GM03348 (cell line): ENCODE measurements at regions not wholly inside any gene's neighbourhood (a gene's known extent, or its start where the extent isn't known, plus 50 kb on each side); places are given as distances from the start of the nearest gene placed in this dataset.

Source experiments
- DNase-seq: peaks from one replicate; pipeline ENCODE4 v3.0.0; 2012; ENCODE audit warnings: low spot score

DNA sequence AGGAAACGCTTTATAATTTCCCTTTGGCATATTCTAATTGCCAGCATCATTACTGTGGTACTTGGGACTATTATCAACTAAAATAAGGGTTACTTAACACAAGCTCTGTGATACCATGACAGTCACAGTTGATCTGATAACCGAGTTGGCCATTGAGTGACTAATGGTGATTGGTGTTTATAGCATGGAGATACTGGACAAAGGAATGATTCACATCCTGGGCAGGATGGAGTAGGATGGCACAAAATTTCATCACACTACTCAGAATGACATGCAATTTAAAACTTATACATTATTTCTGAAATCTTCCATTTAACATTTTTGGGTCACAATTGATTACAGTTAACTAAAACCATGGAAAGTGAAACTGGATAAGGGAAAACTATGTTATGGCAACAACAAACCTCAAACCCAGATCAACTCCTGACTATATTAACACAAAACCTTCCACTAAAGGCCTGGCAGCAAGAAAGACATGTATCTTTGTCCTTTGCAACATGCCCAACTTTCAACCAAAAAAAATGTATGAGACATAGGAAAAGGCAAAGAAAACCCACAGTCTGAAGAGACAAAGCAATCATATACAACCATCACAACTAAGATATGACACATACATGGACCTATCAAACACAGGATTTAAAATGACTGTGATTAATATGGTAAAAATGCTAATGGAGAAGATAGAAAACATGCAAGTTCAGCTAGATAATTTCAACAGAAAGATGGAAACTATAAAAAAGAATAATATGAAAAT lies 208.5 kb upstream of the NRP1 start:
- DNase-seq = no peak

DNA sequence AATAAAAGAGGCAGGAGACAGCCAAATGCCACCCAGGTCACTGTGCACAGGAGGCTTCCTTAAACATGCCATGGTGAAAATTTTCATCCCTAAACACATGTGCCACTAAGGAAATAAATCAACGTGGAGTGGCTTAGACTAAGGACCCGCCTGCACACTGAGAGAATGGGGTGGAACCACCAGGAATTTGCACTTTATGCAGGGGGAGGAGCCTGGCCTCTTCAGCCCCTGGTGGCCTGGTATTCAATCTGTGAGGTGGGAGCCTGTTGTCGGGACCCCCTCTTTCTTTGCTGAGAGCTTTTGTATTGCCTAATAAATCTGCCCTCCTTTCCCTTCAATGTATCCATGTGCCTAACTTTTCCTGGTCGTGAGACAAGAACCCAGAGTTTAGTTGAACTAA lies 204.6 kb upstream of the NRP1 start:
- DNase-seq = no peak

DNA sequence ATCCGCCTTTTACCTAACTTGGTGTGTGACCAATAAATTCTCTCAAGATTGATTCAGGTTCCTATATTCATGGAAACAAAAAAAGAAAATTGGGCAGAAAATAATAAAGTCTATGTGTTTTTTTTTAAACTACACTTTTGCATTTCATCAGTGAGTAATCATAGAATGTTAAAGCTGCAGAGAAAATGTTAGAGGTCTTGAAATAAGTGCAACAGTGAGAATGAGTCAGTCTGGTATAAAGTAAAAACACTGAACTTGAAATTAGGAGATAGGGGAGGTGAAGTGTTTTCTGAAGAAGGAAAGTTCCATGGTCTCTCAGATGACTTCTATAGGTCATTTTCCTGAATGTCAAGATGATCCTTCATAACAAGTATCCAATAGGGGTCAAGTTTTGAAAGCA lies 202.6 kb upstream of the NRP1 start:
- DNase-seq = no peak

DNA sequence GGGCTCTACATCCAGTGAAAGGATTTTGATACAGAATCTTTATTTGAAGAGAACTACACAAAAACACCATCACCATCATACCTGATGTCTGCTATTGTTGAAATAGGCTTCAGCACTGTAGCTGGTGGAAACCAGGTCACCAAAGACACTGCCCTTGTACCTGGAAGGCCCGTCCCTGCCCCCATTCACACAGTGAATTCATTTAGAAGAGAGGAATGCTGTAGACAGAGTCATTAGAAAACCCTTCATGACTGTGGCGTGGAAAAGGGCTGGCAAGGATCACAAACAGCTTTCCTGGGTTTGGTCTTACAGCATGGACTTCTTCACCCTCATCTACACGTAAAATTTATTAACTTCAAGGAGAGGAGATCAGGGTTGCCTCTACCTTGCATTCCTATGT lies 202.0 kb upstream of the NRP1 start:
- DNase-seq = no peak

DNA sequence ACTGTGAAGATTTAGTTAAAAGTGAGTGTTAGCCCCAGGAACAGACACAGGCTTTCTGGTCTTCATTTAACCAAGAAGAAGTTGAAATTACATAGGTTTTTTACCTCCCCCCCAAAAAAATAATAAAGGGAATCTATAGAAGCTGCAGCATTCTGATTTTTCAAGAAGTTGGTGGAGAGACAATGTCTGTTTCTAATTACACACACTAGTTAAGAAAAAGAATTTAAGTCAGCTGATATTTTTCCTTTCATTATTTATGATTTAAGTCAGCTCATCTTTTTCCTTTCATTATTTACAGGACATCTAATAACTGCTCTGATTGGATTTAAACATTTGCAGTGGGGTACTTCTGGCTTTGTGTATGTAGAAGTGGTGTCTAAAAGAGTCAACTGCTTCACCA lies 201.4 kb upstream of the NRP1 start:
- no peak for DNase-seq

DNA sequence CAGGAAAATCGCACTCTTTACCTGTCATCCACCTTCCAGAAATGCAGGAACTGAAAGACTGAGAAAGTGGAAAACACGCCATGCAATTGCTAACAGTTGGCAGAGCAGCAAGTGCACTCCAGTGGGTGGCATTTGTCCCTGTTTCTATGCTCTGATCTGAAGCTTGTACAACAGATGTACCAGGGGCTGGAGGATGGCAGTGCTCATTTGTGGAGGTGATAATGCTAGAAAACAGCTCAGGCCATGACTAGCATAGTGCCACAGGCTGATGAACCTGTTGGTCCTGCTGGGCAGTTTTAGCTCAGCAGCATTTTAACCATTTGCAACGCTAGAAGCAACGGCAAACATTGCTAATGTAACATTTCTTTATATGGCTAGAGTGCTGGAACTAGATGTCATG lies 199.9 kb upstream of the NRP1 start:
- DNase-seq = no peak

DNA sequence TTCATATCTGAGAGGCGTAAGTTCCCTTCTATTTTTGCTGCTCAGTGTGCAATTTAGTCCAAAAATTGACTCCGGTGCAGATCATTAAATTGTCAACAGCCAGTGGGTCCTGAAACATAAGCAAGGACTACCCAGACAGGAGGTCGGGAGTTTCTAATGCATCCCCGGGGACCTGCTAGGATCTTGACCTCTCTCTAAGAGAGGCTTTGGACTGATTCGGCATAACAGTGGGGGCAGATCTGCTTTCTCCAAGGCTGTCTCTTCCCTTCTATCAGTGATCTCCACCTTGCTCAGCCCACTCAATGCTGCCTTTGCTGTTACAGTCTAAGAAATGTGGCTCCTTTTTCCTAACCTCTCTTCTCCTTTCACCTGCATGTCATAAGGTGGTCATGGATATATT lies 199.1 kb upstream of the NRP1 start:
- DNase-seq = no peak

DNA sequence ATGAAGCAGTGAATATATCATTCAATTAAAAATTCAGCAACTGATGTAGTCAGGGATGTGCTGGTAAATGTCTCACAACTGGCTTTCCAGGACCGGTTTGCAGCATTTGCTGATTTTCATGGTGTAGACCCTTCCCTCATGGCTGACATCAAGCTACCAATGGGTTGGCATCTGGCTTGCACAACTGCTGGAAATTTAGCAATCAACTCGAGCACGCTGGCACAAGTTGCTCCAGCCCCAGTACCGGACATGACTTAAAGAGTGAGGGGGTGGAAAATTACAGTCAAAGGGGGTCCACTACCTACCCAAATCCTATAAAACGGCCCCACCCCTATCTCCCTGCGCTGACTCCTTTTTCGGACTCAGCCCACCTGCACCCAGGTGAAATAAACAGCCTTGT lies 198.4 kb upstream of the NRP1 start:
- DNase-seq = no peak

DNA sequence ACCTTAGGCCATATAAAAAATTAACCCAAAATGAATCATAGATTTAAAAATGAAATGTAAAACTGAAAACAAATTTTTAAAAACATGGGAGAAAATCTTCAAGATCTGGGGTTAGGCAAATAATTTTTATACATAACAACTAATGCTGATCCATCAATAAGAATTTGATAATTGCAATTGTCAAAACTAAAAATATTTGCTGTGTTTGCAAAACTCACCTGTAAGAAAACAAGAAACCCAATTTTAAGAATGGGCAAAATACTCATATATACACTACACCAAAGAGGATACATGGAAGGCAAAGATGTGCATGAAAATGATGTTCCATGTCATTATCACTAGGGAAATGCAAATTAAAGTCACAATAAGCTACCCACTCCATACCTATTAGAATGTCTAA lies 194.8 kb upstream of the NRP1 start:
- DNase-seq = no peak

DNA sequence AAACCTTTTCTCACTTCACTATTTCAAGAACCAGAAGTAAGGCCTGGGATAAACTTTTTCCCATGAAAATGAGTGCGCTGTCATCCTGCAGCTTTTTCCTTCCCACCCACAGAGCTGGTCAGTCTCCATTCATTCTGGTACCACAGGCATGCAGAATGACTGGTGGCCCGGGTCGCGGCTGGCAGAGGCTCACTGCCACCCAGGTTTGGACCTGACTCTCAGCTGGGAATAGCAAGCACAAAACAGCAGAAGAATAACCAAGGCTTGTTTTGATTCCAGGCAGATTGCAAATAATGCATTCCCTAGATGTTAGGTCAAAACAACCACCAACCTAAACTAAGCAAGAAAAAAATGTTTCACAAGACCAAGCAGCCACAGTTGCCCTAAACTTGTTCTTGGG lies 190.5 kb upstream of the NRP1 start:
- peak; percentile 67 for DNase-seq

DNA sequence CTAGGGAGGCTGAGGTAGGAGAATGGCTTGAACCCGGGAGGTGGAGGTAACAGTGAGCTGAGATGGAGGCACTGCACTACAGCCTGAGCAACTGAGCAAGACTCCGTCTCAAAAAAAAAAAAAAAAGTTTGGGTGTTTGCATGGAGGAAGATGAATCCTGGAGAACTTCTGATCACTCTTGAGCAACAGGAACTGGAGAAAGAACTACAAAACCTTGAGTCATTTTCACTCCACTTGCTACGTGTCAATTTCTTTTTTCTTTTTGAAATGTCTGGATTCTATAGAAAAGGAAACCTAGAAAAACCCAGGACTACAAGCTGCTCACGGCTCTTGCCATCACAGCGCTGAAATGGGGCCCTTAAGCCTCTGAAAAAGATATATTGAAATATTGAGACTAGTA lies 189.6 kb upstream of the NRP1 start:
- DNase-seq = no peak

DNA sequence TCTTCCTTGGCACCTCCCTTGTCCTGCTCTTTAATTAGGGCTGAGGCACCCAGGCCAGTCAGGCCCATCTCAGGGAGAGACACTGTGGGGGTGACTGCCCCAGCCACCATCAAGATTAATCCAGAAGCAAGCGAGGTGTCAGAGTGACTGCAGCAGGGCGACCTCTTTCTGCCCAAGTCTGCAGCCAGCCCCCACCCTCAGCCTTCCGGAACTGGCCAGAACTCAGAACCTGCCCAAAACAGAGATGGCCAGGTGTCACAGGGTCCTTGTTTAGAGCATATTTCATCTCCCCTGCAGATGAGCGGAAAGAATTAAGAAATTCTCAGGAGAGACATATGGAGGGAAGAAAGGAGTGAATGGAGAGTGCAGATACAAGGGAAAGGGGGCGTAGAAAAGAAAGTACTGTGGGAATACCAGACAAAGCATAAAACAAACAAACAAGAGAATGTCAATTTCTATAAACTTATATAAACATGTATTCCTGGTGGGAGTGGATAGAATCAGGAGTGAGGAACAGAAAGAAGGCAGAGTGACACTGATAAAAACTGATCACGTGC lies 188.8 kb upstream of the NRP1 start:
- DNase-seq = no peak

DNA sequence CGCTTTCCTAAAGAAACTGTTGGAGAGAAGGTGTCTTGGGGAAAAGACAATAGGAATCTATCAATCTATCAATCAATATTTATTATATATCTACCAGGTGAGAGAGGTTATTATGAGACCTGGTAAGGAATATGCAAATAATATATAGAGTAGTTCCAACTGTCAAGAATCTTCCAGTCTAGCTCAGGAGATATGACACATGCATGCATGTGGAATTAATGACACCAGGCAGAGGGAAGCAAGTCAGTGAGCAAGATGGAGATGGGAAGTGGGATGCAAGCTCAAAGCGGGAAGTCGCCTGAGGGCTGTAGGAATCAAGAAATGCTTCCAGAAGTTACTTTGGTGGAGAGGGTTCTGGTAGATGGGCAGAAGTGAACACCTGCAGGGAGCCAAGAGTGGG lies 187.4 kb upstream of the NRP1 start:
- DNase-seq = no peak

DNA sequence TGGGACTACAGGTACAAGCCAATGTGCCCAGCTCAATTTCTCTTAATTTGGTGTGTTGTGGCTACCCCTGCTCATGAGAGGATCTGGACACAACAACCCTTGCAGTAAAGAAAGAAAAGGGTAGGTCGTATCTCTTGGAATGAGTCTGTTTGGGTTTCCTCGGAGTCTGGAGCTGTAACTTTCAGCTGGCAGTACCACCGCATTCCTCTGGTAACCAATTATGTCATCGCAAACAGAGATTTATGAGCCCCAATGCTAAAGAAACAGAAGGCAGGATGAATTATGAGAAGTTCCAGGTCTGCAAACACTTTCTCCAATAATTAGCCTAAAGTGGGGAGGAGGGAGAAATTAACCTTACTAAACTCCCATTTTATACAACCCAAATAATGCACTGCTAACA lies 186.6 kb upstream of the NRP1 start:
- DNase-seq = peak; percentile 46

DNA sequence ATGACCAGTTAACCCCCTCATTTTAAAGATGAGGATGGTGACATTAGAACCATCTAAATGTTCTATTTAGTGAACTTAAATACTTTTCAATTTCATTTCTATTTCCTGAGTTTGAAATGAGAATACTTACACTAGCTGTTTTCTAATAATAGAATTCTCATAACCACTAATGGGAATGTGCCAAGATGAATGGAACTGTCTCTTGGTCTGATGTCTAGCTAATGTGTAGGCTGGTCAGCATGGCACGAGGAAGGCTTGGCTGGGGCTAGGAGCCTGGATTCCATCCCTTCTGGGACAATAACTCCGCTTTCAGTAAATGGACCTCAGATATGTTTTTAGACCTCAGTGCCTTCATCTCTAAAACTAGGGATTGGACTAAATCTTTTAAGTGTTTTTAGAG lies 185.8 kb upstream of the NRP1 start:
- DNase-seq = peak; percentile 17

DNA sequence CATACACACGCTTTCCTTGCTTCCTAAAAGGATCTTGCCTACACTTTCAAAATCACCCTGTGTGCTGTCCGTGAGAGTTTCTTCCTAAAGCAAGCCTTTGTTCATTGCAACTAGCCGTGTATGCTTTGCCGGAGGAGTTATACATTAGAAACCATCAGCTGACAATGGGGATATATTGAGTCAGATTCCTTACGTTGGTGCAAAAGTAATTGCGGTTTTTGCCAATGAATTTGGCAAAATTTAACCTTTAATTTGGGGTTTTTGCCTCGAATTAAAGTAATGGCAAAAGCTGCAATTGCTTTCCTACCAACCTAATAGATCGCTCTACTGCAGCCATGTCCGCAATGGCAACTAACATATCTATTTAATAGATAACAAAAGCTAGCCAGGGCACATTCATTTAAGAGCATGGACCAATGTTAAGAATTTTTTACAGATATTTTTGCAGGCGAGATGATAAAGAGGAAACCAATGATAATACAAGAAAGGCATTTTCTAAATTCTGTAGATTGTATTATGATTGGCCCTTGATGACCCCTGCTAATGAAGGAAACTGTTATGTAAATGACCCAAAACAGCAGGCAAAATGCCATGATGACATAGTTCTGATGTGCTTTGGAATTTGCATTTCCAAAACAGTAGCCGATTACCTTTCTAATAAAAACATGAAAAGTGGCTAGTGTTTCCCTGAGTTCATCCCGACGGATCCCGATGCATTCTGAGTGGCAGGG lies 184.8 kb upstream of the NRP1 start:
- DNase-seq = no peak

DNA sequence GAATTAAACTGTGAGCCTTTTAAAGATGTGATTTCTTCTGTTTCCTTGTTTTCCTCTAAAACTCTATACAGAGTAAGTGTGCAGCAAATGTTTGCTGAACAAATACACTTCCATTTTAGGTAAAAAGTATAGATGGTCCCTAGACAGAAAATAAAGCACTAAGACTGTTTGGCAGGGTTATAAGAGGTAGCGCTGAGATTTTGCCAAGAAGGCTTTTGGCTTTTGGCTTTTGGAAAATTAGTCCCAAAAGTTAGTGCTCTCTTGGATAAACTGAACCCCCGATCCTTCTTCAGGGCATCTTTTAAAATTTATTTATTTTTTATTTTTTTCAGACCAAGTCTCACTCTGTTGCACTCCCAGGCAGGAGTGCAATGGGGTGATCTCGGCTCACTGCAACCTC lies 175.7 kb upstream of the NRP1 start:
- DNase-seq = no peak

DNA sequence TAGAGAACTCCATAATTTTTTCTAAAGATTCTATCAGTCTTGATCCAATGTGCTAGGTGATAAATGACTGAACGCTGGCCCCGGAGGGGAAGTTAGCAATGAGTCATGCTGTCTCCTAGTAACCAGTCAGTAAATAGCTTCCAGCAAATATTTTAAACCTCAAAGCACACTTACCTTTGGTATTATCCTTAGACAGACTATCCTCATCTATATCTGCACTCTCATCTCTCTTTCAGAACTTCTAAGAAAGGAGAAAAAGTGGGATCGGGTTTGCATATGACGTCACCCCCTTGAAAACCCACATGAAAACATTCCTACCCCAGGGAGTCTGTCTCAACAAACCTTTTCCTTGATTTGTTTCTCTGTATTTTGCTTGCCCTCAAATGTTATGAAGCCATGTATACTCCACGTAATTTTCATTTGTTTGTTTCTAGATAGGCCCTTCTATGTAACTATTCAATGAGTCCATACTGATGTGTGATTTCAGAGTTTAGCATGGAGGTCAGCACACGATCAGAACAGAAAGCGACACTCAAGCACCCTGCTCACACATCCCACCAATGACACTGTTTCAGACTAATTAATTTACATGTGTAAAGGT lies 174.9 kb upstream of the NRP1 start:
- DNase-seq = peak; percentile 72

DNA sequence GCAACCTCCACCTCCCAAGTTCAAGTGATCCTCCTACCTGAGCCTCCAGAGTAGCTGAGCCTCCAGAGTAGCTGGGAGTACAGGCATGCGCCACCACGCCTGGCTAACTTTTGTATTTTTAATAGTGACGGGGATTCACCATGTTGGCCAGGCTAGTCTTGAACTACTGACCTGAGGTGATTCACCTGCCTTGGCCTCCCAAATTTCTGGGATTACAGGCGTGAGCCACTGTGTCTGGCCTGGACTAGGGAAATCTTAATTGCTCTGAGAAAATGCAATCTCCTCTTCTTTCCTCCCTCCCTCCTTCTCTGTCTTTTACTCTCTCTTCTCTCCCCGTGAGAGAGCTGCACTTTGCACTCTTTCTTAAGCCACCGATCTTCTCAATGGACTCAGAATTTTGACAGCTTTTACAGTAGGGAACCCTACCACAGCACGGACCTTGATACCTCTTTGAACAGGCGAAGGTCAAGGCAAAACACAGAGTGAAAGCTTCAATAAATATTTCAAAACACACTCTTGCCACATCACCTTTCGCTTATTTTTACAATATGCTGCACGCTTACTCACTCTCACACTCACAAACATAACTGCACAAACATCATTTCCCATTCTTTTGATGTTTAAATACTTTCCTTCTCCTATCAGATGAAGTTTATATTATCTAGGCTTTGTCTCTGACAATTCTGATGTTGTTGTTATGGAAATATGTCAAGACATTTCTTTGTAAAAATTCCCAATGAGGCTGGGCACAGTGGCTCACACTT lies 173.4 kb upstream of the NRP1 start:
- no peak for DNase-seq

DNA sequence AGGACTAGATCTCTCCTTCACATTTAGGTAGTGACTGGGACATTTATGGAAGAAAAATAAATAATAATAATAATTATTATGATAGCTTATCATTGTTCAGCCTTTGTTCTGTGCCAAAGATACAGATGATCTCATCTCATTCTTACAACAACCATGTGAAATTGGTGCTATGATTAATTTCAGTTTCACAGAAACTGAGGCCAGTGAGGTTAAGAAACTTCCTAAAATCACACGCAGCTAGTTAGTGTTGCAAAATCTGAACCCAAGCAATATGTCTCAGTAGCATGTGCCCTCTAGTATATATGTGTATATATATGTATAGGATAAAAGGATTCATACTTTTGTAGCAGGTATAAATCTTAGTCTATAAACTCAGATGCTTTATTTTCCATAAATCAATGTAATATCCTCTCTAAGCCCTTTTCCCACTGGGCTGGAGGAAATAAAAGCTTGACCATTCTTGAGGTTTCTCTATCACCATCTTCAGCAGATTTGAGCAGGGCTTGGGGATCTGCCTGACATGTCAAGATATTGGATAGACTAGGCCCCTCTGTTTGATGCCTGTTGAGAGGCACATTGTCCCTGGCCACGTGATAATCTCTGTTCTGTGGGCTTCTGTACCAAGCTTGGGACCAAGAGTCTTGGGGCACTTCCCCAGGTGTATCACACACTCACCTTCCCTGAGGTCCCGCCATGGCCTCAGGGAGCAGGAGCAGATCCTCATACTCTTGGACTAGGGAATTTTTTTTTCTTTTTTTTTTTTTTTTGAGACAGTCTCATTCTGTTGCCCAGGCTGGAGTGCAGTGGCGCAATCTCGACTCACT lies 172.6 kb upstream of the NRP1 start:
- DNase-seq = peak; percentile 15

DNA sequence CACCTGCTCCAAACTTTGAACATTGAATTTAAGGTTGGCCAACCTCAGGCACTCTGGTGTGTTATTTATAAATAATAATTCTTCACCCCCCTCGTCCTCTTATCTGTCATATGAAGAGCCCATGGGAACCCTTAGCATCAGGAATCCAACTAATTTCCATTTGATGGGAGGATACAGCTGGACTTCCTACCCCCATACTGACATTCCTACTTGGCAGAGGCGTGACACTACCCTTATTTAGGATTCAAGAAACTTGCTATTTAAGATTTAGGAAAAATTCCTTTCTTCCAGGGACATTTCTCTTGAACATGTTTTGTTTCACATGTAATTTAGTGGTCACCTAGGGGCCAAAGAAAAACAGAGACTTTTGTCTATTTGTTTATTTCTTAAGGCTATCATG lies 171.9 kb upstream of the NRP1 start:
- no peak for DNase-seq

DNA sequence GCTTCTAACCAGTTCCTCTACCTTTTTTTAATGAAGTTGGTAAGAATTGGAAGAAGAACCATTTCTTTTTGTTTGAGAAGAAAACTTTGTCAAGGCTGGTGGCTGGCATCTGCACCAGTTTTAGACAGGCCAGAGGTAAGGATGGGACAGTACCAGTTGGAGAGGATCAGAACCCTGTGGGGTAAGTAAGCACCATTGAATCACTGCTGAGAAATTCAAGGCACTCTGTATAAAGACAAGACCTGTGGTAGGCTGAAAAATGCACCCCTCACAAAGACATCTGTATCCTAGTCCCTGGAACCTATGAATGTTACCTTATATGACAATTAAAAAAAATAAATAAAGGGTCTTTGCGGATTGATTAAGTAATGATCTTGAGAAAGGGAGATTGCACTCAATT lies 166.7 kb upstream of the NRP1 start:
- DNase-seq = no peak
